B cell (primary cell): ENCODE measurements at regions not wholly inside any gene's neighbourhood (a gene's known extent, or its start where the extent isn't known, plus 50 kb on each side); places are given as distances from the start of the nearest gene placed in this dataset.
A peak's percentile ranks its signal among the peaks of the same experiment; 100 is the strongest.
"Not testable (repeated sequence)": the region's sequence is repeated elsewhere in the genome, so short reads cannot be mapped to it uniquely, and the experiment has no call there.

ENCODE experiments used
- ATAC-seq: fragments of 200-7000 bp; cut with Tn5 transposase; one replicate; pipeline ENCODE4 v1.10.0; 2021; ENCODE audit warnings: low read depth, mild to moderate bottlenecking, moderate number of reproducible peaks, moderate library complexity
- CTCF ChIA-PET: fragments of 350-600 bp; sonication (Branson Sonifier 250); formaldehyde crosslinking; loops from one replicate; lab custom pipeline; 2021; ENCODE audit warnings: antibody characterized with exemption, inconsistent platforms; lab: Charles Lee
- POLR2A ChIA-PET: fragments of 350-600 bp; sonication (Branson Sonifier 250); formaldehyde crosslinking; loops from one replicate; lab custom pipeline; 2021; ENCODE audit warnings: antibody characterized with exemption; lab: Charles Lee
- DNase-seq: peaks from one replicate; pipeline ENCODE4 v3.0.0; 2013
- H2AFZ ChIP-seq: 2 replicates; pipeline ENCODE4 v1.6.1; 2012; ENCODE audit warnings: mild to moderate bottlenecking, low read depth, low read length; ENCODE audit not compliant: insufficient read depth, poor library complexity, severe bottlenecking
- H3K27ac ChIP-seq, 2 donors: 1 replicate in 1 of 2; 2 replicates in 1 of 2; pipeline ENCODE4 v1.5.1; 2012 to 2013; ENCODE audit warnings: low read length in 2 of 2, mild to moderate bottlenecking in 2 of 2, moderate library complexity in 1 of 2
- H3K27me3 ChIP-seq, 4 experiments: fragments of 200-600 bp in 1 of 4; sonication (generic) in 1 of 4; replicated peaks in 1 of 4; 1 replicate in 2 of 4; 2 replicates in 2 of 4; pipeline versions ENCODE4 v1.6.1 to v1.7.0; 2013 to 2016; ENCODE audit warnings: low read length in 3 of 4, mild to moderate bottlenecking in 2 of 4, mixed read lengths in 1 of 4, moderate library complexity in 1 of 4; ENCODE audit not compliant: insufficient read depth in 4 of 4, control insufficient read depth in 3 of 4; ENCODE audit errors: control extremely low read depth in 1 of 4
- H3K36me3 ChIP-seq, 2 experiments: replicated peaks in 1 of 2; 1 replicate in 1 of 2; 2 replicates in 1 of 2; pipeline versions ENCODE4 v1.6.1 to v1.7.1; 2013; ENCODE audit warnings: low read length in 1 of 2; ENCODE audit not compliant: insufficient read depth in 2 of 2, control insufficient read depth in 1 of 2; ENCODE audit errors: control extremely low read depth in 1 of 2, extremely low read depth in 1 of 2
- H3K4me1 ChIP-seq, 2 donors: fragments of 200-600 bp in 1 of 2; sonication (generic) in 1 of 2; 1 replicate in 1 of 2; 2 replicates in 1 of 2; pipeline versions ENCODE4 v1.5.1 to v1.6.1; 2013 to 2017; ENCODE audit warnings: low read length in 2 of 2; ENCODE audit not compliant: control insufficient read depth in 2 of 2, insufficient read depth in 2 of 2
- H3K4me2 ChIP-seq: replicated peaks from 2 replicates; pipeline ENCODE3; 2012; ENCODE audit warnings: mild to moderate bottlenecking, low read depth, low read length; ENCODE audit not compliant: poor library complexity, severe bottlenecking
- H3K4me3 ChIP-seq, 5 experiments: fragments of 200-600 bp in 1 of 5; sonication (generic) in 1 of 5; 1 replicate in 3 of 5; 2 replicates in 2 of 5; pipeline versions ENCODE4 v1.5.1 to v1.7.0; 2011 to 2016; ENCODE audit warnings: low read length in 4 of 5, mild to moderate bottlenecking in 4 of 5, low read depth in 2 of 5, control low read depth in 1 of 5, moderate library complexity in 1 of 5; ENCODE audit not compliant: insufficient read depth in 1 of 5; ENCODE audit errors: control extremely low read depth in 1 of 5, extremely low read depth in 1 of 5
- H3K79me2 ChIP-seq: fragments of 200-600 bp; sonication (generic); one replicate; pipeline ENCODE4 v1.6.0; 2016; ENCODE audit warnings: low read length; ENCODE audit not compliant: control insufficient read depth, insufficient read depth
- H3K9ac ChIP-seq: fragments of 200-600 bp; sonication (generic); 2 replicates; pipeline ENCODE4 v1.6.1; 2017; ENCODE audit warnings: mild to moderate bottlenecking, low read length, moderate library complexity
- H3K9me3 ChIP-seq, 3 donors: one replicate each; pipeline versions ENCODE4 v1.6.1 to v1.7.1; 2013; ENCODE audit warnings: low read length in 2 of 3; ENCODE audit not compliant: control insufficient read depth in 2 of 3, insufficient read depth in 1 of 3; ENCODE audit errors: control extremely low read depth in 1 of 3
- H4K20me1 ChIP-seq: 2 replicates; pipeline ENCODE4 v1.6.0; 2012; ENCODE audit warnings: mild to moderate bottlenecking, low read length; ENCODE audit not compliant: insufficient read depth, control insufficient read depth, poor library complexity, severe bottlenecking
- H3K27ac Mint-ChIP-seq: one replicate; pipeline ENCODE4 v1.8.0; 2021; ENCODE audit warnings: mixed read lengths
- H3K27me3 Mint-ChIP-seq: one replicate; pipeline ENCODE4 v1.8.0; 2021; ENCODE audit warnings: mixed read lengths
- H3K4me1 Mint-ChIP-seq: one replicate; pipeline ENCODE4 v1.8.0; 2021; ENCODE audit warnings: mixed read lengths
- H3K4me3 Mint-ChIP-seq: one replicate; pipeline ENCODE4 v1.8.0; 2021; ENCODE audit warnings: mixed read lengths
- H3K9me3 Mint-ChIP-seq: one replicate; pipeline ENCODE4 v1.8.0; 2022; ENCODE audit warnings: mixed read lengths; ENCODE audit not compliant: insufficient read depth
- EZH2 ChIP-seq: IDR thresholded peaks from 2 replicates; pipeline ENCODE4 v1.6.1; 2012; ENCODE audit warnings: borderline replicate concordance, low read depth, mild to moderate bottlenecking, moderate library complexity, low read length; ENCODE audit not compliant: insufficient read depth, poor library complexity, severe bottlenecking
- WGBS: methylation state at CpG from one replicate; pipeline ENCODE4 v1.1.5; 2013; ENCODE audit warnings: missing lambda C conversion rate; ENCODE audit not compliant: insufficient coverage; 5-methylcytosine and 5-hydroxymethylcytosine counted together
- intact Hi-C: fragments of 100-400 bp; cut with micrococcal nuclease; formaldehyde crosslinking; loops from one replicate; pipeline ENCODE4 v1.10.0; 2022
- TF ChIP-seq, protein P1 (sequence below): fragments of 200-600 bp; IDR thresholded peaks from one replicate; pipeline ENCODE4 v1.8.0; 2022; ENCODE audit warnings: antibody characterized with exemption, mild to moderate bottlenecking

- Histone ChIP-seq H3K79me2 (peaks cover 20% of the 10 kb centered on the region), H3K27ac (peak overlapping the region; percentile 40 to 71), H3K9me3 (peaks cover 0 to 5% (median 0%) of the 10 kb centered on the region in 3 donors), H3K4me2 (peak overlapping the region; percentile 42), H3K27me3 (no peaks in the 10 kb centered on the region), H4K20me1 (no peaks in the 10 kb centered on the region), H3K36me3 (no peaks in the 10 kb centered on the region), H3K9ac (no peak overlapping the region), H3K4me3 (no peak overlapping the region), H2AFZ (peak overlapping the region; percentile 24), H3K4me1 (peaks cover 43% of the 10 kb centered on the region in 2 donors)
- Mint-ChIP-seq H3K4me1 (peaks cover 67% of the 10 kb centered on the region), H3K9me3 (no peaks in the 10 kb centered on the region), H3K4me3 (peak overlapping the region; percentile 0), H3K27me3 (no peaks in the 10 kb centered on the region), H3K27ac (peak overlapping the region; percentile 88)
- TF ChIP-seq EZH2: no peak
- TF ChIP-seq, protein P1, sequence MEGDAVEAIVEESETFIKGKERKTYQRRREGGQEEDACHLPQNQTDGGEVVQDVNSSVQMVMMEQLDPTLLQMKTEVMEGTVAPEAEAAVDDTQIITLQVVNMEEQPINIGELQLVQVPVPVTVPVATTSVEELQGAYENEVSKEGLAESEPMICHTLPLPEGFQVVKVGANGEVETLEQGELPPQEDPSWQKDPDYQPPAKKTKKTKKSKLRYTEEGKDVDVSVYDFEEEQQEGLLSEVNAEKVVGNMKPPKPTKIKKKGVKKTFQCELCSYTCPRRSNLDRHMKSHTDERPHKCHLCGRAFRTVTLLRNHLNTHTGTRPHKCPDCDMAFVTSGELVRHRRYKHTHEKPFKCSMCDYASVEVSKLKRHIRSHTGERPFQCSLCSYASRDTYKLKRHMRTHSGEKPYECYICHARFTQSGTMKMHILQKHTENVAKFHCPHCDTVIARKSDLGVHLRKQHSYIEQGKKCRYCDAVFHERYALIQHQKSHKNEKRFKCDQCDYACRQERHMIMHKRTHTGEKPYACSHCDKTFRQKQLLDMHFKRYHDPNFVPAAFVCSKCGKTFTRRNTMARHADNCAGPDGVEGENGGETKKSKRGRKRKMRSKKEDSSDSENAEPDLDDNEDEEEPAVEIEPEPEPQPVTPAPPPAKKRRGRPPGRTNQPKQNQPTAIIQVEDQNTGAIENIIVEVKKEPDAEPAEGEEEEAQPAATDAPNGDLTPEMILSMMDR: peak; percentile 57
- ChIA-PET CTCF (interaction anchor here (0.6 to 4.7 kb wide), 24 partner anchors 9 to 1026 kb away, joined by 3 to 39 read pairs (median 5); partner anchors contain the start of gene BTG1), POLR2A (interaction anchor here (0.5 to 1.1 kb wide), 4 partner anchors 9 to 271 kb away, joined by 3 to 5 read pairs (median 3); no protein-coding TSS in a partner anchor)
- ATAC-seq (peak; percentile 49), DNase-seq (peak; percentile 74)
- intact Hi-C loops: loop anchor here (2.0 to 10.0 kb wide), 5 partner anchors 43 to 593 kb away; no protein-coding TSS in a partner anchor
Measured at GRCh38 chr12:92408072-92408900, 262.6 kb upstream of the BTG1 start.

DNA sequence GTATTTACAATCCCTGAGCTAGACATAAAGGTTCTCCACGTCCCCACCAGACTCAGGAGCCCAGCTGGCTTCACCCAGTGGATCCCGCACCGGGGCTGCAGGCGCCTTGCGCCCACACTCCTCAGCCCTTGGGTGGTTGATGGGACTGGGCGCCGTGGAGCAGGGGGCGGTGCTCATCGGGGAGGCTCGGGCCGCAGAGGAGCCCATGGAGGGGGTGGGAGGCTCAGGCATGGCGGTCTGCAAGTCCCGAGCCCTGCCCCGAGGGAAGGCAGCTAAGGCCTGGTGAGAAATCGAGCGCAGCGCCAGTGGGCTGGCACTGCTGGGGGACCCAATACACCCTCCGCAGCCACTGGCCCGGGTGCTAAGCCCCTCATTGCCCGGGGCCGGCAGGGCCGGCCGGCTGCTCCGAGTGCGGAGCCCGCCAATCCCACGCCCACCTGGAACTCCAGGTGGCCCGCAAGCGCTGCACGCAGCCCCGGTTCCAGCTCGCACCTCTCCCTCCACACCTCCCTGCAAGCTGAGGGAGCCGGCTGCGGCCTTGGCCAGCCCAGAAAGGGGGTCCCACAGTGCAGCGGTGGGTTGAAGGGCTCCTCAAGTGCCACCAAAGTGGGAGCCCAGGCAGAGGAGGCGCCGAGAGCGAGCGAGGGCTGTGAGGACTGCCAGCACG lies 260.9 kb upstream of the BTG1 start:
- H3K4me1 Mint-ChIP-seq: peaks cover 79% of the 10 kb centered on the region
- H3K27ac Mint-ChIP-seq, H2AFZ ChIP-seq, H3K4me3 ChIP-seq, H3K36me3 ChIP-seq, H4K20me1 ChIP-seq, H3K9me3 ChIP-seq, H3K4me3 Mint-ChIP-seq, H3K27me3 Mint-ChIP-seq, H3K4me2 ChIP-seq, H3K9me3 Mint-ChIP-seq, H3K27me3 ChIP-seq, H3K27ac ChIP-seq, H3K9ac ChIP-seq, DNase-seq, ATAC-seq: not testable (repeated sequence)
- ChIA-PET POLR2A (interaction anchor here (0.8 kb wide), 1 partner anchor 44 kb away, joined by 3 read pairs; no protein-coding TSS in a partner anchor), CTCF (interaction anchor here (1.3 to 4.7 kb wide), 4 partner anchors 14 to 261 kb away, joined by 3 to 39 read pairs (median 7); partner anchors contain the start of gene BTG1)
- WGBS: 86% methylated on average over 18 of the region's 40 CpGs
- Histone ChIP-seq H3K79me2 (peaks cover 20% of the 10 kb centered on the region), H3K4me1 (peaks cover 60 to 61% of the 10 kb centered on the region in 2 donors)
- intact Hi-C loops: loop anchor here (10.0 kb wide), 2 partner anchors 412 to 592 kb away; no protein-coding TSS in a partner anchor

- H2AFZ ChIP-seq: peak overlapping the region; percentile 9
- peak overlapping the region; percentile 52 to 96 for H3K27ac ChIP-seq
- H3K36me3 ChIP-seq, H4K20me1 ChIP-seq, H3K9me3 ChIP-seq, H3K27me3 Mint-ChIP-seq, ATAC-seq, H3K27me3 ChIP-seq, H3K9ac ChIP-seq, H3K9me3 Mint-ChIP-seq: not testable (repeated sequence)
- 67% methylated on average over 11 of the region's 16 CpGs for WGBS
- peak overlapping the region in 4 of 5 experiments; percentile 9 to 36 (median 19) for H3K4me3 ChIP-seq
- POLR2A ChIA-PET: interaction anchor here (0.8 to 3.8 kb wide), 2 partner anchors 43 to 261 kb away, joined by 3 to 23 read pairs; partner anchors contain the start of gene BTG1
- H3K4me1 ChIP-seq: peaks cover 67% of the 10 kb centered on the region in 2 donors
- CTCF ChIA-PET: interaction anchor here (1.3 to 4.7 kb wide), 3 partner anchors 164 to 260 kb away, joined by 3 to 39 read pairs (median 8); partner anchors contain the start of gene BTG1
- H3K79me2 ChIP-seq: peaks cover 24% of the 10 kb centered on the region
- H3K4me1 Mint-ChIP-seq: peaks cover 82% of the 10 kb centered on the region
- peak; percentile 29 for DNase-seq
- peak overlapping the region; percentile 23 for H3K4me3 Mint-ChIP-seq
- peak overlapping the region; percentile 53 for H3K27ac Mint-ChIP-seq
- intact Hi-C loops: loop anchor here (10.0 kb wide), 2 partner anchors 411 to 591 kb away; no protein-coding TSS in a partner anchor
- H3K4me2 ChIP-seq: peak overlapping the region; percentile 68
Measured at GRCh38 chr12:92405801-92406251, 260.2 kb upstream of the BTG1 start.
